HUES48 (cell line): ENCODE measurements at regions not wholly inside any gene's neighbourhood (a gene's known extent, or its start where the extent isn't known, plus 50 kb on each side); places are given as distances from the start of the nearest gene placed in this dataset.

ENCODE experiments used
- H3K27ac ChIP-seq: one replicate; pipeline ENCODE4 v1.7.0; 2013; ENCODE audit warnings: low read depth, low read length, inconsistent platforms
- H3K27me3 ChIP-seq: 2 replicates; pipeline ENCODE4 v1.6.1; 2013; ENCODE audit warnings: mild to moderate bottlenecking, low read length; ENCODE audit not compliant: control insufficient read depth, insufficient read depth
- H3K36me3 ChIP-seq: 2 replicates; pipeline ENCODE4 v1.6.1; 2013; ENCODE audit warnings: low read length; ENCODE audit not compliant: control insufficient read depth, insufficient read depth
- H3K4me1 ChIP-seq: 2 replicates; pipeline ENCODE4 v1.6.1; 2013; ENCODE audit warnings: mild to moderate bottlenecking, low read length; ENCODE audit not compliant: control insufficient read depth, insufficient read depth
- H3K4me3 ChIP-seq: 2 replicates; pipeline ENCODE4 v1.5.1; 2013; ENCODE audit warnings: mild to moderate bottlenecking, low read depth, low read length
- H3K9ac ChIP-seq: 2 replicates; pipeline ENCODE4 v1.6.1; 2013; ENCODE audit warnings: mild to moderate bottlenecking, low read depth, low read length, moderate library complexity
- H3K9me3 ChIP-seq: 2 replicates; pipeline ENCODE4 v1.6.1; 2013; ENCODE audit warnings: low read length; ENCODE audit not compliant: control insufficient read depth, insufficient read depth

DNA sequence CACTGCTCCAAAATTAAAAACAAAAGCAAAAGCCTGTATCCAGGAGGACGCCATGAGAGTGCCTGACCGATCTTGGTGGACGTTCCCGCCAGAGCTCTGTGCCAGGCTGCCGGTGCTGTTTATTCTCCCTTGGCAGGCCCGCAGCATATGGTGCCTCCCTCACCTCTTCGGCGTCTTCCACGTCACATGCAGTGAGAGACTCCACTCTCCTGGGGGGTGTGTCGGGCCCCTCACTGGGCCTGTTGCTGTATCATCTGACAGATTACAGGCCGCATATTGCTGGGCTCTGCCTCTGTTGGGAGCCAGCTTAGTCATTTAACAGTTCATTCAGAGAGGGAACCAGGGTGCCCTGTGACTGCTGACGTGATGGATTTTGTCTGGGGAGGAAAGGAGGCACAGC, 86.4 kb upstream of the ARRDC4 start:
- Histone ChIP-seq H3K4me1 (no peaks in the 10 kb centered on the region), H3K9ac (no peak overlapping the region), H3K27me3 (no peaks in the 10 kb centered on the region), H3K9me3 (no peaks in the 10 kb centered on the region; the same call in 1 of the 2 replicates), H3K36me3 (no peaks in the 10 kb centered on the region), H3K4me3 (no peak overlapping the region), H3K27ac (no peak overlapping the region)

DNA sequence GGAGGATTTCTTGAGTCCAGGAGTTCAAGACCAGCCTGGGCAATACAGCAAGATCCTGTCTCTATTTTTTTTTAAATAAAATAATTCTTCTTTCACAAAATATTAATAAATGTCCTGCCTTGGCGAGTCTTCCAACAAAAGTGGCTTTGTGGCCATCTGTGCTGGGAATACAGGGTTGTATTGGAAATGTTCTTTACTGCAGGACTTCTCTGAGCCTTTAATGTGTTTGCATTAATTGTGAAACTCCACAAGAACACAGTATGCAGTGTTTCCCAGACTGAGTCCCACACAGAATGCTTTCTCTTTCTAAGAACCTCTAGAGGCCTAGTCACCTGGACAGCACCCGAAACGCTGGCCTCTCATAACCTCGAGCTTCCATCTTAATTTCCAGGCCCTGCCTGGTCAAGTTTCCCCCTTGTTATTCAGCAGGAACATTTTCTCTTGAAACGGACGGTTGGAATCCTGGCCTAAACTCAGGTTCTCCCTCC, 85.4 kb upstream of the ARRDC4 start:
- no peaks in the 10 kb centered on the region for H3K27me3 ChIP-seq
- H3K4me3 ChIP-seq = no peak overlapping the region
- no peaks in the 10 kb centered on the region for H3K36me3 ChIP-seq
- H3K9me3 ChIP-seq = no peaks in the 10 kb centered on the region; the same call in 1 of the 2 replicates
- no peak overlapping the region for H3K9ac ChIP-seq
- no peak overlapping the region for H3K27ac ChIP-seq
- no peaks in the 10 kb centered on the region for H3K4me1 ChIP-seq

DNA sequence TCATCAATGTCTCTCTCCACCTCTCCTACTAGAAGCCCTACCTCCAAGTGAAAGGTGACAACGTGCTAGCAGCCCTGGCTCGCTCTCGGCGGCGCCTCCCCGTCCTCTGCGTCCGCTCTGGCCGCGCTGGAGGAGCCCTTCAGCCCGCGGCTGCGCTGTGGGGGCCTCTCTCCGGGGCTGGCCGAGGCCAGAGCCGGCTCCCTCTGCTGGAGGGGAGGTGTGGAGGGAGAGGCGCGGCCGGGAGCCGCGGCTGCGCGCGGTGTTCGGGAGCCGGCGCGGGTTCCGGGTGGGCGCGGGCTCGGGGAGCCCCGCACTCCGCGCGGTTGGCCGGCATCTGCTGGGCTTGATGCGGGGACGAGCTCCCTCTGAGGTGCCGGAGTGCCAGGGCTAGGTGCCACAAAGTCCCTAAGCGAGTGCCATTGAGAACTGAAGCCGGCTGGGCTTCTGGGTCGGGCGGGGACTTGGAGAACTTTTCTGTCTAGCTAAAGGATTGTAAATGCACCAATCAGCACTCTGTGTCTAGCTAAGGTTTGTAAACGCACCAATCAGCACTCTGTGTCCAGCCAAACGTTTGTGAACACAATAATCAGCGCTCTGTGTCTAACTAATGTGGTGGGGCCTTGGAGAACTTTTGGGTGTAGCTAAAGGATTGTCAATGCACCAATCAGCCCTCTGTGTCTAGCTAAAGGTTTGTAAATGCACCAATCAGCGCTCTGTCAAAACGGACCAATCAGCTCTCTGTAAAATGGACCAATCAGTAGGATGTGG, 84.8 kb upstream of the ARRDC4 start:
- no peaks in the 10 kb centered on the region for H3K36me3 ChIP-seq
- no peaks in the 10 kb centered on the region; the same call in 1 of the 2 replicates for H3K9me3 ChIP-seq
- no peak overlapping the region for H3K4me3 ChIP-seq
- no peak overlapping the region for H3K9ac ChIP-seq
- no peaks in the 10 kb centered on the region for H3K27me3 ChIP-seq
- H3K27ac ChIP-seq = no peak overlapping the region
- no peaks in the 10 kb centered on the region for H3K4me1 ChIP-seq

DNA sequence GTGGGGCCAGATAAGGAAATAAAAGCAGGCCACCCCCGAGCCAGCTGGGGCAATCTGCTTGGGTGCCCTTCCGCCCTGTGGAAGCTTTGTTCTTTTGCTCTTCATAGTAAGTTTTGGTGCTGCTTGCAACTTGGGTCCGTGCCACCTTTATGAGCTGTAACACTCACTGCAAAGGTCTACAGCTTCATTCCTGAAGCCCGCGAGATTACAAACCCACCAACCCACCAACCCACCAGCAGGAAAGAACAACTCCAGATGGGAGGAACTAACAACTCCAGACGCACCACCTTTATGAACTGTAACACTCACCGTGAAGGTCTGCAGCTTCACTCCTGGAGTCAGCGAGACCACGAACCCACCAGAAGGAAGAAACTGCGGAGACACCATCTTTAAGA, 84.2 kb upstream of the ARRDC4 start:
- Histone ChIP-seq H3K27me3 (no peaks in the 10 kb centered on the region), H3K27ac (no peak overlapping the region), H3K36me3 (no peaks in the 10 kb centered on the region), H3K9ac (no peak overlapping the region), H3K9me3 (no peaks in the 10 kb centered on the region), H3K4me1 (no peaks in the 10 kb centered on the region), H3K4me3 (no peak overlapping the region)

DNA sequence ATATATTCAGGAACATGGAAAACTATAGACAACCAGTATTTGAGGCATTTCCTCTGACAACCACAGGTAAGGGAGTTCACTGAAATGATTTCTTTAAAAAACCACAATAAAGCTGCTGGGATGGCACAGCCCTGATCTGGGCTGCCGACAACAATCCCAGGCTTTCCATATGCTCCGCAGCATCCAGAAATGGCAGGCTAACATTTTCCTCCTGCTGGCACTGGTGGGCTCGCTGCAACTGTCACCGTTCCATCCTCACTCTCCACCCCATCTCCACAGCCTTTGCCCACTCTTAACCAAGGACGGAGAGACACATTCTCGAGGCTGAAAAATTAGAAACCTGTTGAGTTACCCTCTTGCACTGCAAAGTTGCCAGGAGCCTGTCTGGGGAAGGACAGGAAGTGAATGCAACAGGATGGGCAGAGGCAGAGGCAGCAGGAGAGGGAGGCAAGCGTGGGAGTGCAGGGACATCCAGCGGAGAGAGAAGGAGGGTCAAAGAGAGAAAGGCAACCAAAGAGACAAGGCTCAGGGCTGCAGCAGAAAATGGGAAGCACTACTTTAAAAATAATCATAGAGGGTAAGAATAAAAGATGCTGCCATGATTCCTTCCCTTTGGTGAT, 79.0 kb upstream of the ARRDC4 start:
- Histone ChIP-seq H3K9me3 (no peaks in the 10 kb centered on the region), H3K4me1 (no peaks in the 10 kb centered on the region), H3K9ac (no peak overlapping the region), H3K27ac (no peak overlapping the region), H3K4me3 (no peak overlapping the region), H3K27me3 (no peaks in the 10 kb centered on the region), H3K36me3 (no peaks in the 10 kb centered on the region)

DNA sequence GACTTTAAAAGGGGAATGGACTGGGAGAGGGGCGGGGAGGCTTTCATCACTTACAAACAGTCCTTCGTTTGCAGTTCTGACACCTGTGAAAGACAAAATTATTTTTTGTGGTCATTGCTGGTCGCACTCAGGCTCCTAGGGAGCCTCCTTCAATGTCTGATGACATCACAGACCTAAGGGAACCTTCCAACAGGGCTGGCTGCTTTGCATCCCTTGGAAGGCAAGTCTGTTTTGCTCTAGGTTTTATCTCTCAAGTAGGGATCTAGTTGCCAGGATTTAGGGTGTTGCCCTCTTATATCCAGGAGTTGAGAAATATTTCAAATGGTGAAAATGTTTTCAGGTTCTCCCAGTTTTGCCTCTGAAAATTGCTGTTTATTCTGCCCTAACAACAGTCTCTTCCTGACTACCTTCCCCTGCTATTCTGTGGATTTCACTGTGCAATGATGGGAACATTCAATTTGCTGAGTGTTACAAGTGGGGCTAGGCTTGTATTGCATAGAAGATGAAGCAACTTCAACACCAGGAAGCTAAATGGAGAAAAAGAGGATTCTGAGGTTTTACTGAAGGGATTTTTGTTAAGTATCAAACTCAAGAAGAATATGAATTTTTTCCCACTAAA, 75.9 kb upstream of the ARRDC4 start:
- Histone ChIP-seq H3K36me3 (no peaks in the 10 kb centered on the region), H3K27me3 (no peaks in the 10 kb centered on the region)

DNA sequence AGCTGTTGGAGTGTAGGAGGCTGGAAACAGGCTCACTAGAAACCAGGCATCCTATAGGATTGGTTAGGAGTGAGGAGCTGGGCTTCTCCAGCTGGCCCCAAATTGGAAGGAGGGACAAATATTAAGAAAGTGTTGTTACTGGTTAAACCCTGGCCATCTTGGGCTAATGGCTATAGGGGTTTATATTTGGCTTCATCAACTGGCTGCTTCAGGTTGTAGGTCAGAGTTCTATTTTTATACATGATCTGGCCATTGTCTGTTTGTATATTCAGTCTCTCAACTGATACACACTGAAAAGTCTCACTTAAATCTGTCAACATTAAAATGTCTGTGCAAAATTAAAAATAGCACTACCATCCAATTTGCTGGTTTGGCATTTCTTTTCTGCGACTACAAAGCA, 70.2 kb upstream of the ARRDC4 start:
- Histone ChIP-seq H3K4me3 (no peak overlapping the region), H3K4me1 (no peaks in the 10 kb centered on the region), H3K36me3 (no peaks in the 10 kb centered on the region), H3K9ac (no peak overlapping the region), H3K27ac (no peak overlapping the region), H3K27me3 (no peaks in the 10 kb centered on the region), H3K9me3 (no peaks in the 10 kb centered on the region)

More for the DNA sequence above, 75.9 kb upstream of the ARRDC4 start:
- Histone ChIP-seq H3K4me3 (no peak overlapping the region), H3K9ac (no peak overlapping the region), H3K4me1 (no peaks in the 10 kb centered on the region), H3K9me3 (no peaks in the 10 kb centered on the region), H3K27ac (no peak overlapping the region)

DNA sequence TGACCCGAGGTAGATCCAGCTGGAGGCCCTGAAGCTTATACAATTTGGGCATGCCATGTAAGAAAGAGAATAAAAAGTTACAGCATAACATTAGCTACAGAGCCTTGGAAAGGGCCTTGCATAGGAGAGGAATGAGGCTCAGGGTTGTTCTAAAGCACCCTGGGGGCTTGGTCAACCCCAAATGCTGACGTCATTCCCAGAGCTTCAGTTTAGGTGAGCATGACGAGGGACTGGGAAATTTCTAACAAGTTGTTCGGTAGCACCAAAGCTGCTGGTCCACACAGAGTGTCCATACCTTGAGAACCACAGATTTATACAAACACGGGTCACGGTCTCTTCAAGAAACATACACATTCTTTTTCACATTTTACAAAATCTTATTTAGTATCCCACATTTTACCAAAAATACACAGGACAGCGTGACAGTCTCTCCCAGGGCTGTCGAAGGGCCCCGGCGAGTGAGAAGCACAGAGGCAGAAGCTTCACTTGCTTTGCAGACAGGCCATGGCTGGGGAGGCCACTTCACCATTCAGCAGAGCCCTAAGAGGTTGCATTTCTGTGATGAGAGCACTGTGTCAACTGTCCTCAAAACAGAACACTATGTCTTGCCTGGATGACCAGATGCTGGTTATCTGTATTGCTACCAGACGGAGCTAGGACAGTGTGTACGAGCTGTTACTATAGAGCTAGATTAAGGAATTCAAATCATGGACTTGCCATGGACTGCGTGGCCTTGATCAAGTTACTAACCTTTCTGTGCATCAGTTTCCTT, 68.2 kb upstream of the ARRDC4 start:
- no peak overlapping the region for H3K27ac ChIP-seq
- no peaks in the 10 kb centered on the region for H3K27me3 ChIP-seq
- no peak overlapping the region for H3K4me3 ChIP-seq
- no peaks in the 10 kb centered on the region for H3K36me3 ChIP-seq
- no peaks in the 10 kb centered on the region for H3K9me3 ChIP-seq
- H3K9ac ChIP-seq = no peak overlapping the region
- H3K4me1 ChIP-seq = no peaks in the 10 kb centered on the region

DNA sequence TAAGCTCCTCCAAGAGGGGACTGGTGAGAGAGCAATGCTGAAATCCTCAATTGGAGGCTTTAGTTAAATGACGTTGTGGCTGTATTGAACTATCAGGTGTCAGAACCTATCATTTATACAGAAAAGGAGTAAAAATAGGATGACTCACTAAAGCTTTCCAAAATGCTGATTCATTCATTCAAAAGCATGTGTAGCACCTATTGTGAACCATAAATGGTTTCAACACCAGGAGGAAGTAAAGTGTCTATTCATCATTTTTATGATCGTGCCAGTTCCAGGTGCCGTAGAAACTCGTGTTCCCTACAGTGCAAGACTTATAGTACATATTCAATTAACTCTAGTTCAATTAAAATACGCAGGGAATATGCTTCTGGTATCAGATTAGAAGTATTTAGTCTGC, 66.5 kb upstream of the ARRDC4 start:
- Histone ChIP-seq H3K9me3 (no peaks in the 10 kb centered on the region), H3K36me3 (no peaks in the 10 kb centered on the region), H3K27me3 (no peaks in the 10 kb centered on the region), H3K4me1 (peaks cover 3% of the 10 kb centered on the region; the same call in 1 of the 2 replicates), H3K4me3 (no peak overlapping the region), H3K9ac (no peak overlapping the region), H3K27ac (no peak overlapping the region)

DNA sequence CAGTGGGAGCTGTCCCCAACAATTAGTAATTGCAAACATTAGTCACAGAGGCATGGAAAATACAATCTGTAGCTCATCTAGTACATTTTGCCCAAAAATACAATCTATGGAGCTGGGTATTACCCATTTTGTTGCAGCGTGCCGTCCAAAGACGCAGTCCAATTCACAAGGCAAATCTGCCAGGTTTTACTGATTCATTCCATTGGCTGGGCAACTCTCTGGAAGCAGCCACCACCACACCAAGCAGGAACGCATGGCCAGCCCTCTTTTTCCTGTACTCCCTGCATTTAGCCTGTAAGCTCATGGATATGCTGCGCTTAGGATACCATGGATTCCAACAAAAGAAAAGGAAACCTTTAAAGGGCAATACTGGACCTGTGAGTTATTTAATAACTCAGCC, 60.5 kb upstream of the ARRDC4 start:
- no peaks in the 10 kb centered on the region for H3K36me3 ChIP-seq

More for the DNA sequence above, 60.5 kb upstream of the ARRDC4 start:
- H3K4me3 ChIP-seq = no peak overlapping the region
- H3K27ac ChIP-seq = no peak overlapping the region
- no peaks in the 10 kb centered on the region for H3K9me3 ChIP-seq
- peaks cover 10% of the 10 kb centered on the region; the same call in 1 of the 2 replicates for H3K27me3 ChIP-seq
- peaks cover 6% of the 10 kb centered on the region for H3K4me1 ChIP-seq
- H3K9ac ChIP-seq = no peak overlapping the region
